SK-N-SH treated with all-trans-retinoic acid at 6 μM for 48 hours (cell line): ENCODE measurements at regions not wholly inside any gene's neighbourhood (a gene's known extent, or its start where the extent isn't known, plus 50 kb on each side); places are given as distances from the start of the nearest gene placed in this dataset.

Source experiments
- ARNTL ChIP-seq: fragments of 450-650 bp; formaldehyde crosslinking; IDR thresholded peaks from 2 replicates; pipeline ENCODE4 v1.5.0; 2020; ENCODE audit warnings: low read depth, mild to moderate bottlenecking, moderate library complexity, borderline replicate concordance
- CSDC2 ChIP-seq: fragments of 250-450 bp; sonication (Bioruptor Pico); IDR thresholded peaks from 2 replicates; pipeline ENCODE4 v1.5.0; 2020; ENCODE audit warnings: mild to moderate bottlenecking, moderate library complexity
- GLIS3 ChIP-seq: fragments of 250-450 bp; sonication (Bioruptor Pico); IDR thresholded peaks from 2 replicates; pipeline ENCODE4 v1.5.0; 2020; ENCODE audit warnings: mild to moderate bottlenecking, moderate library complexity
- ISL1 ChIP-seq: fragments of 250-450 bp; sonication (Bioruptor Pico); IDR thresholded peaks from 2 replicates; pipeline ENCODE4 v2.1.2; 2022; ENCODE audit warnings: mild to moderate bottlenecking, moderate library complexity
- PPARA ChIP-seq: fragments of 250-450 bp; sonication (Bioruptor Pico); IDR thresholded peaks from 2 replicates; pipeline ENCODE4 v1.5.0; 2020; ENCODE audit warnings: mild to moderate bottlenecking, borderline replicate concordance
- RARB ChIP-seq: fragments of 250-450 bp; sonication (Bioruptor Pico); IDR thresholded peaks from 2 replicates; pipeline ENCODE4 v1.8.0; 2021; ENCODE audit warnings: mild to moderate bottlenecking, moderate library complexity
- SNAI2 ChIP-seq: fragments of 250-450 bp; sonication (Bioruptor Pico); IDR thresholded peaks from 2 replicates; pipeline ENCODE4 v1.5.0; 2020; ENCODE audit warnings: mild to moderate bottlenecking, moderate library complexity
- TOX ChIP-seq: fragments of 250-450 bp; sonication (Bioruptor Pico); IDR thresholded peaks from 2 replicates; pipeline ENCODE4 v1.8.0; 2021; ENCODE audit warnings: mild to moderate bottlenecking, moderate library complexity, borderline replicate concordance
- ZC3H10 ChIP-seq: fragments of 250-450 bp; sonication (Bioruptor Pico); IDR thresholded peaks from 2 replicates; pipeline ENCODE4 v1.5.1; 2021; ENCODE audit warnings: mild to moderate bottlenecking, moderate library complexity
- ZFP30 ChIP-seq: fragments of 450-650 bp; formaldehyde crosslinking; IDR thresholded peaks from 2 replicates; pipeline ENCODE4 v1.5.0; 2022; ENCODE audit warnings: mild to moderate bottlenecking, moderate library complexity
- ZNF70 ChIP-seq: fragments of 450-650 bp; formaldehyde crosslinking; IDR thresholded peaks from 2 replicates; pipeline ENCODE4 v1.5.0; 2020; ENCODE audit warnings: mild to moderate bottlenecking, moderate library complexity
- TF ChIP-seq, protein P1 (sequence below): fragments of 250-450 bp; sonication (Bioruptor Pico); IDR thresholded peaks from 2 replicates; pipeline ENCODE4 v1.8.0; 2020; ENCODE audit warnings: mild to moderate bottlenecking, moderate library complexity, borderline replicate concordance
- TF ChIP-seq, protein P2 (sequence below): fragments of 250-450 bp; sonication (Bioruptor Pico); IDR thresholded peaks from 2 replicates; pipeline ENCODE4 v1.5.1; 2020; ENCODE audit warnings: low read depth, mild to moderate bottlenecking, moderate library complexity
- TF ChIP-seq, protein P3 (sequence below): fragments of 250-450 bp; sonication (Bioruptor Pico); IDR thresholded peaks from 2 replicates; pipeline ENCODE4 v1.5.0; 2020; ENCODE audit warnings: mild to moderate bottlenecking, moderate library complexity

DNA sequence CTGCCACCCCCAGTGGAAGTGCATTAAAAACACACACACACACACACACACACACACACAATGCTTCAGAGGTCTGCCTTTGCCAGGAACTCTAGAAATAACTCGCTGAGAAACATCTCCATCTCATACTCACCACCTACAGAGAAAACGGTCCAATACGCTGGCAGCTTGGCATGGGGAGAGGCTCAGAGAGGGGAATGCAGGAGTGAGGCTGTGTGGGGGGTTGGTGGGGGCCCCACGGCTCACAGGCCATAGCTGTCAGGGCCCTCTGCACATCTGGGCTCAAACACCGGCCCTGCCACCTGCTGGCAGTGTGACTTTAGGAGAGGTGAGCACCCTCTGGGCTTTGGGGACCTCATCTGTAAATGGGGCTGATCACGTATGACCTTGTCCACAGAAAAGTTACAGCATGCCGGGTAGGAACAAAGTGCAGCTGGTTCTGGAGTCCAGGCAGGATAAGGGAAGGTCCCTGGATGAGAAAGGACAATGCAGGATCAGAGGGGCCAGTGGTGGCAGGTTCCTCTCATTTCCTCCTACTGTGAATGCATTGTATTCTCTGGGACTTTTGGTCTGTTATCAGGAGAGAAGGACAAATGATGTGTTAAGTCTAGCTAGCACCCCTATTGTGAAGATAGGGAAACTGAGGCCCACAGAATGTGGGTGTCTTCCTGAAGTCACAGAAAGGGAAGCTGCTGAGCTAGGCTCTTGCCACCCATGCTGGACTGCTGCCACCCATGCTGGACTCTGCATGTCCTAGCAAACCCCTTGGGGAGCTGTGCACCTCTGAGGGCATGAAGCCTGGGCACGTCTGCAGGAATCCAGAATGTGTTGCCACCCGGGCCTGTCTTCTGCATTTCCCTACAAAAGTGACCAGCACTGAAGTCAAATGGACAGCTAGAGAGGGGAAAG is 404.6 kb downstream of the RPS24 start:
- TF ChIP-seq SNAI2 (CRISPR knock-in tag) = no peak
- TF ChIP-seq ARNTL (CRISPR knock-in tag) = no peak
- no peak for TF ChIP-seq ZNF70 (CRISPR knock-in tag)
- TF ChIP-seq TOX (CRISPR knock-in tag) = no peak
- TF ChIP-seq, protein P1, sequence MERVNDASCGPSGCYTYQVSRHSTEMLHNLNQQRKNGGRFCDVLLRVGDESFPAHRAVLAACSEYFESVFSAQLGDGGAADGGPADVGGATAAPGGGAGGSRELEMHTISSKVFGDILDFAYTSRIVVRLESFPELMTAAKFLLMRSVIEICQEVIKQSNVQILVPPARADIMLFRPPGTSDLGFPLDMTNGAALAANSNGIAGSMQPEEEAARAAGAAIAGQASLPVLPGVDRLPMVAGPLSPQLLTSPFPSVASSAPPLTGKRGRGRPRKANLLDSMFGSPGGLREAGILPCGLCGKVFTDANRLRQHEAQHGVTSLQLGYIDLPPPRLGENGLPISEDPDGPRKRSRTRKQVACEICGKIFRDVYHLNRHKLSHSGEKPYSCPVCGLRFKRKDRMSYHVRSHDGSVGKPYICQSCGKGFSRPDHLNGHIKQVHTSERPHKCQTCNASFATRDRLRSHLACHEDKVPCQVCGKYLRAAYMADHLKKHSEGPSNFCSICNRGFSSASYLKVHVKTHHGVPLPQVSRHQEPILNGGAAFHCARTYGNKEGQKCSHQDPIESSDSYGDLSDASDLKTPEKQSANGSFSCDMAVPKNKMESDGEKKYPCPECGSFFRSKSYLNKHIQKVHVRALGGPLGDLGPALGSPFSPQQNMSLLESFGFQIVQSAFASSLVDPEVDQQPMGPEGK (CRISPR knock-in tag) = no peak
- TF ChIP-seq, protein P2, sequence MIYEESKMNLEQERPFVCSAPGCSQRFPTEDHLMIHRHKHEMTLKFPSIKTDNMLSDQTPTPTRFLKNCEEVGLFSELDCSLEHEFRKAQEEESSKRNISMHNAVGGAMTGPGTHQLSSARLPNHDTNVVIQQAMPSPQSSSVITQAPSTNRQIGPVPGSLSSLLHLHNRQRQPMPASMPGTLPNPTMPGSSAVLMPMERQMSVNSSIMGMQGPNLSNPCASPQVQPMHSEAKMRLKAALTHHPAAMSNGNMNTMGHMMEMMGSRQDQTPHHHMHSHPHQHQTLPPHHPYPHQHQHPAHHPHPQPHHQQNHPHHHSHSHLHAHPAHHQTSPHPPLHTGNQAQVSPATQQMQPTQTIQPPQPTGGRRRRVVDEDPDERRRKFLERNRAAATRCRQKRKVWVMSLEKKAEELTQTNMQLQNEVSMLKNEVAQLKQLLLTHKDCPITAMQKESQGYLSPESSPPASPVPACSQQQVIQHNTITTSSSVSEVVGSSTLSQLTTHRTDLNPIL (CRISPR knock-in tag) = no peak
- TF ChIP-seq ZC3H10 = no peak
- TF ChIP-seq RARB (CRISPR knock-in tag) = no peak
- no peak for TF ChIP-seq PPARA
- no peak for TF ChIP-seq ISL1 (CRISPR knock-in tag)
- TF ChIP-seq, protein P3, sequence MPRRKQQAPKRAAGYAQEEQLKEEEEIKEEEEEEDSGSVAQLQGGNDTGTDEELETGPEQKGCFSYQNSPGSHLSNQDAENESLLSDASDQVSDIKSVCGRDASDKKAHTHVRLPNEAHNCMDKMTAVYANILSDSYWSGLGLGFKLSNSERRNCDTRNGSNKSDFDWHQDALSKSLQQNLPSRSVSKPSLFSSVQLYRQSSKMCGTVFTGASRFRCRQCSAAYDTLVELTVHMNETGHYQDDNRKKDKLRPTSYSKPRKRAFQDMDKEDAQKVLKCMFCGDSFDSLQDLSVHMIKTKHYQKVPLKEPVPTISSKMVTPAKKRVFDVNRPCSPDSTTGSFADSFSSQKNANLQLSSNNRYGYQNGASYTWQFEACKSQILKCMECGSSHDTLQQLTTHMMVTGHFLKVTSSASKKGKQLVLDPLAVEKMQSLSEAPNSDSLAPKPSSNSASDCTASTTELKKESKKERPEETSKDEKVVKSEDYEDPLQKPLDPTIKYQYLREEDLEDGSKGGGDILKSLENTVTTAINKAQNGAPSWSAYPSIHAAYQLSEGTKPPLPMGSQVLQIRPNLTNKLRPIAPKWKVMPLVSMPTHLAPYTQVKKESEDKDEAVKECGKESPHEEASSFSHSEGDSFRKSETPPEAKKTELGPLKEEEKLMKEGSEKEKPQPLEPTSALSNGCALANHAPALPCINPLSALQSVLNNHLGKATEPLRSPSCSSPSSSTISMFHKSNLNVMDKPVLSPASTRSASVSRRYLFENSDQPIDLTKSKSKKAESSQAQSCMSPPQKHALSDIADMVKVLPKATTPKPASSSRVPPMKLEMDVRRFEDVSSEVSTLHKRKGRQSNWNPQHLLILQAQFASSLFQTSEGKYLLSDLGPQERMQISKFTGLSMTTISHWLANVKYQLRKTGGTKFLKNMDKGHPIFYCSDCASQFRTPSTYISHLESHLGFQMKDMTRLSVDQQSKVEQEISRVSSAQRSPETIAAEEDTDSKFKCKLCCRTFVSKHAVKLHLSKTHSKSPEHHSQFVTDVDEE (CRISPR knock-in tag) = no peak
- TF ChIP-seq GLIS3 (CRISPR knock-in tag) = no peak
- no peak for TF ChIP-seq CSDC2 (CRISPR knock-in tag)
- no peak for TF ChIP-seq ZFP30
